Immature natural killer cell (primary cell): ENCODE measurements at regions not wholly inside any gene's neighbourhood (a gene's known extent, or its start where the extent isn't known, plus 50 kb on each side); places are given as distances from the start of the nearest gene placed in this dataset.

Experiments used
- DNase-seq, 3 donors: peaks; one replicate each; pipeline ENCODE4 v3.0.0; 2022; ENCODE audit warnings: mixed read lengths in 1 of 3
- H3K27ac Mint-ChIP-seq, 6 donors: one replicate each; pipeline ENCODE4 v1.8.0; 2020; ENCODE audit warnings: mixed read lengths in 6 of 6, mild to moderate bottlenecking in 5 of 6, inconsistent platforms in 4 of 6, moderate library complexity in 3 of 6
- H3K27me3 Mint-ChIP-seq, 3 donors: one replicate each; pipeline ENCODE4 v1.8.0; 2020 to 2021; ENCODE audit warnings: low read depth in 3 of 3, mild to moderate bottlenecking in 3 of 3, mixed read lengths in 3 of 3, moderate library complexity in 3 of 3, inconsistent platforms in 1 of 3
- H3K36me3 Mint-ChIP-seq, 3 donors: one replicate each; pipeline ENCODE4 v1.8.0; 2020; ENCODE audit warnings: mixed read lengths in 3 of 3, inconsistent platforms in 2 of 3, mild to moderate bottlenecking in 2 of 3
- H3K4me1 Mint-ChIP-seq, 2 donors: one replicate each; pipeline ENCODE4 v1.8.0; 2020; ENCODE audit warnings: inconsistent platforms in 2 of 2, mild to moderate bottlenecking in 2 of 2, mixed read lengths in 2 of 2, moderate library complexity in 1 of 2
- H3K4me3 Mint-ChIP-seq, 5 donors: one replicate each; pipeline ENCODE4 v1.8.0; 2020; ENCODE audit warnings: mild to moderate bottlenecking in 5 of 5, mixed read lengths in 5 of 5, inconsistent platforms in 3 of 5, moderate library complexity in 3 of 5
- H3K9me3 Mint-ChIP-seq, 6 donors: one replicate each; pipeline ENCODE4 v1.8.0; 2020; ENCODE audit warnings: mild to moderate bottlenecking in 6 of 6, mixed read lengths in 6 of 6, inconsistent platforms in 4 of 6, moderate library complexity in 3 of 6

- Mint-ChIP-seq H3K27me3 (peaks cover 1 to 5% (median 3%) of the 10 kb centered on the region in 3 donors), H3K4me3 (no peak overlapping the region), H3K9me3 (no peaks in the 10 kb centered on the region), H3K4me1 (no peaks in the 10 kb centered on the region), H3K27ac (no peak overlapping the region), H3K36me3 (no peaks in the 10 kb centered on the region)
- DNase-seq: no peak
Measured at GRCh38 chr22:49412236-49412635, 415.4 kb downstream of the BRD1 start.

GRCh38 chr22:49411236-49411635 lies 416.4 kb downstream of the BRD1 start:
- H3K36me3 Mint-ChIP-seq: no peaks in the 10 kb centered on the region
- H3K27ac Mint-ChIP-seq: no peak overlapping the region
- no peak overlapping the region for H3K4me3 Mint-ChIP-seq
- H3K4me1 Mint-ChIP-seq: no peaks in the 10 kb centered on the region
- no peak for DNase-seq
- peaks cover 1 to 5% (median 3%) of the 10 kb centered on the region in 3 donors for H3K27me3 Mint-ChIP-seq
- H3K9me3 Mint-ChIP-seq: no peaks in the 10 kb centered on the region

GRCh38 chr22:49408102-49408836 lies 419.4 kb downstream of the BRD1 start:
- Mint-ChIP-seq H3K4me1 (no peaks in the 10 kb centered on the region), H3K27me3 (peaks cover 1 to 8% (median 2%) of the 10 kb centered on the region in 3 donors), H3K4me3 (no peak overlapping the region), H3K9me3 (no peaks in the 10 kb centered on the region), H3K27ac (no peak overlapping the region), H3K36me3 (no peaks in the 10 kb centered on the region)
- DNase-seq: no peak

GRCh38 chr22:49406879-49407587 lies 420.6 kb downstream of the BRD1 start:
- no peaks in the 10 kb centered on the region for H3K36me3 Mint-ChIP-seq
- H3K27me3 Mint-ChIP-seq: peaks cover 2 to 8% (median 2%) of the 10 kb centered on the region in 3 donors
- no peak for DNase-seq
- no peak overlapping the region for H3K27ac Mint-ChIP-seq
- no peaks in the 10 kb centered on the region for H3K9me3 Mint-ChIP-seq
- H3K4me3 Mint-ChIP-seq: no peak overlapping the region
- no peaks in the 10 kb centered on the region for H3K4me1 Mint-ChIP-seq

- no peak for DNase-seq
- H3K27me3 Mint-ChIP-seq: peaks cover 2 to 8% (median 2%) of the 10 kb centered on the region in 3 donors
Measured at GRCh38 chr22:49406047-49406650, 421.5 kb downstream of the BRD1 start.

GRCh38 chr22:49405590-49405989 lies 422.1 kb downstream of the BRD1 start:
- Mint-ChIP-seq H3K9me3 (no peaks in the 10 kb centered on the region), H3K27me3 (peaks cover 2 to 8% (median 2%) of the 10 kb centered on the region in 3 donors), H3K27ac (no peak overlapping the region), H3K4me3 (no peak overlapping the region), H3K36me3 (no peaks in the 10 kb centered on the region), H3K4me1 (no peaks in the 10 kb centered on the region)
- no peak for DNase-seq

More at GRCh38 chr22:49406047-49406650, 421.5 kb downstream of the BRD1 start:
- H3K27ac Mint-ChIP-seq: no peak overlapping the region
- no peak overlapping the region for H3K4me3 Mint-ChIP-seq
- no peaks in the 10 kb centered on the region for H3K4me1 Mint-ChIP-seq
- no peaks in the 10 kb centered on the region for H3K9me3 Mint-ChIP-seq
- H3K36me3 Mint-ChIP-seq: no peaks in the 10 kb centered on the region

GRCh38 chr22:49404576-49405241 lies 423.0 kb downstream of the BRD1 start:
- no peaks in the 10 kb centered on the region for H3K4me1 Mint-ChIP-seq
- no peaks in the 10 kb centered on the region for H3K9me3 Mint-ChIP-seq
- DNase-seq: no peak
- H3K36me3 Mint-ChIP-seq: no peaks in the 10 kb centered on the region
- H3K4me3 Mint-ChIP-seq: peak overlapping the region in 1 of 5 donors; percentile 31
- peaks cover 2 to 8% (median 2%) of the 10 kb centered on the region in 3 donors for H3K27me3 Mint-ChIP-seq
- H3K27ac Mint-ChIP-seq: no peak overlapping the region

GRCh38 chr22:49404020-49404419 lies 423.7 kb downstream of the BRD1 start:
- Mint-ChIP-seq H3K27ac (no peak overlapping the region), H3K4me3 (no peak overlapping the region), H3K4me1 (no peaks in the 10 kb centered on the region)

GRCh38 chr22:49403102-49403501 lies 424.6 kb downstream of the BRD1 start:
- DNase-seq: no peak
- Mint-ChIP-seq H3K27me3 (peaks cover 1 to 7% (median 6%) of the 10 kb centered on the region in 3 donors), H3K36me3 (no peaks in the 10 kb centered on the region), H3K4me3 (no peak overlapping the region), H3K4me1 (no peaks in the 10 kb centered on the region), H3K9me3 (no peaks in the 10 kb centered on the region), H3K27ac (no peak overlapping the region)

More at GRCh38 chr22:49404020-49404419, 423.7 kb downstream of the BRD1 start:
- Mint-ChIP-seq H3K36me3 (no peaks in the 10 kb centered on the region), H3K9me3 (no peaks in the 10 kb centered on the region), H3K27me3 (peaks cover 1 to 8% (median 2%) of the 10 kb centered on the region in 3 donors)
- DNase-seq: no peak

GRCh38 chr22:49402169-49402568 lies 425.5 kb downstream of the BRD1 start:
- H3K36me3 Mint-ChIP-seq: no peaks in the 10 kb centered on the region
- H3K27me3 Mint-ChIP-seq: peaks cover 1 to 6% (median 5%) of the 10 kb centered on the region in 3 donors
- no peak overlapping the region for H3K4me3 Mint-ChIP-seq
- H3K9me3 Mint-ChIP-seq: no peaks in the 10 kb centered on the region
- no peaks in the 10 kb centered on the region for H3K4me1 Mint-ChIP-seq
- no peak for DNase-seq
- H3K27ac Mint-ChIP-seq: no peak overlapping the region

GRCh38 chr22:49400941-49401598 lies 426.6 kb downstream of the BRD1 start:
- H3K27me3 Mint-ChIP-seq: peaks cover 1 to 10% (median 5%) of the 10 kb centered on the region in 3 donors
- H3K27ac Mint-ChIP-seq: no peak overlapping the region
- H3K36me3 Mint-ChIP-seq: no peaks in the 10 kb centered on the region
- no peaks in the 10 kb centered on the region for H3K4me1 Mint-ChIP-seq
- no peak overlapping the region for H3K4me3 Mint-ChIP-seq
- no peak for DNase-seq
- H3K9me3 Mint-ChIP-seq: no peaks in the 10 kb centered on the region

GRCh38 chr22:49400136-49400940 lies 427.3 kb downstream of the BRD1 start:
- H3K36me3 Mint-ChIP-seq: no peaks in the 10 kb centered on the region
- H3K9me3 Mint-ChIP-seq: no peaks in the 10 kb centered on the region
- H3K27me3 Mint-ChIP-seq: peaks cover 3 to 10% (median 5%) of the 10 kb centered on the region in 3 donors
- no peak overlapping the region for H3K4me3 Mint-ChIP-seq
- H3K4me1 Mint-ChIP-seq: no peaks in the 10 kb centered on the region
- H3K27ac Mint-ChIP-seq: no peak overlapping the region
- no peak for DNase-seq

- Mint-ChIP-seq H3K4me3 (no peak overlapping the region), H3K9me3 (no peaks in the 10 kb centered on the region), H3K36me3 (no peaks in the 10 kb centered on the region), H3K27ac (no peak overlapping the region), H3K27me3 (peaks cover 0 to 12% (median 3%) of the 10 kb centered on the region in 3 donors), H3K4me1 (no peaks in the 10 kb centered on the region)
- DNase-seq: no peak
Measured at GRCh38 chr22:49398646-49399045, 429.0 kb downstream of the BRD1 start.
